Ectodermal cell (in vitro differentiated cells): ENCODE measurements at regions not wholly inside any gene's neighbourhood (a gene's known extent, or its start where the extent isn't known, plus 50 kb on each side); places are given as distances from the start of the nearest gene placed in this dataset.

Source experiments
- H3K27ac ChIP-seq: 2 replicates; pipeline ENCODE4 v1.7.0; 2013; ENCODE audit warnings: mild to moderate bottlenecking, low read depth, low read length; ENCODE audit not compliant: insufficient read depth, poor library complexity, severe bottlenecking
- H3K27me3 ChIP-seq: 2 replicates; pipeline ENCODE4 v1.7.0; 2013; ENCODE audit warnings: mild to moderate bottlenecking, low read length; ENCODE audit not compliant: insufficient read depth, control insufficient read depth, poor library complexity, severe bottlenecking
- H3K36me3 ChIP-seq: one replicate; pipeline ENCODE4 v1.7.0; 2013; ENCODE audit warnings: low read length; ENCODE audit not compliant: control insufficient read depth, insufficient read depth
- H3K4me1 ChIP-seq: one replicate; pipeline ENCODE4 v1.7.0; 2013; ENCODE audit warnings: low read length; ENCODE audit not compliant: control insufficient read depth, insufficient read depth
- H3K4me3 ChIP-seq: 2 replicates; pipeline ENCODE4 v1.7.0; 2013; ENCODE audit warnings: low read depth, low read length, control low read depth; ENCODE audit not compliant: insufficient read depth
- H3K9me3 ChIP-seq: 2 replicates; pipeline ENCODE4 v1.7.0; 2013; ENCODE audit warnings: mild to moderate bottlenecking, low read length, moderate library complexity; ENCODE audit not compliant: control insufficient read depth
- WGBS, 2 experiments: methylation state at CpG; one replicate each; pipeline ENCODE4 v1.1.7; 2013; ENCODE audit warnings: missing lambda C conversion rate in 2 of 2; 5-methylcytosine and 5-hydroxymethylcytosine counted together

- Histone ChIP-seq H3K4me3 (no peak overlapping the region), H3K4me1 (no peaks in the 10 kb centered on the region), H3K9me3 (no peaks in the 10 kb centered on the region), H3K27me3 (no peaks in the 10 kb centered on the region), H3K27ac (no peak overlapping the region), H3K36me3 (no peaks in the 10 kb centered on the region)
- WGBS, 2 experiments, result 89 to 93% methylated on average over 3 of the region's 3 CpGs
Measured at GRCh38 chr3:70729845-70730244, 417.4 kb upstream of the MDFIC2 start.

GRCh38 chr3:70728311-70728710, 415.9 kb upstream of the MDFIC2 start:
- H3K36me3 ChIP-seq, result no peaks in the 10 kb centered on the region
- no peaks in the 10 kb centered on the region for H3K9me3 ChIP-seq
- no peak overlapping the region for H3K4me3 ChIP-seq
- WGBS, 2 experiments, result 67 to 80% methylated on average over 1 of the region's 1 CpG
- H3K4me1 ChIP-seq, result no peaks in the 10 kb centered on the region
- H3K27me3 ChIP-seq, result no peaks in the 10 kb centered on the region
- H3K27ac ChIP-seq, result no peak overlapping the region

GRCh38 chr3:70726961-70727360, 414.5 kb upstream of the MDFIC2 start:
- Histone ChIP-seq H3K4me3 (no peak overlapping the region), H3K27me3 (no peaks in the 10 kb centered on the region), H3K9me3 (no peaks in the 10 kb centered on the region), H3K4me1 (no peaks in the 10 kb centered on the region), H3K27ac (no peak overlapping the region), H3K36me3 (no peaks in the 10 kb centered on the region)
- 93 to 100% methylated on average over 2 of the region's 2 CpGs for WGBS, 2 experiments

GRCh38 chr3:70726096-70726938, 413.9 kb upstream of the MDFIC2 start:
- H3K27ac ChIP-seq, result no peak overlapping the region
- H3K4me3 ChIP-seq, result no peak overlapping the region
- no peaks in the 10 kb centered on the region for H3K9me3 ChIP-seq
- no peaks in the 10 kb centered on the region for H3K27me3 ChIP-seq
- H3K4me1 ChIP-seq, result no peaks in the 10 kb centered on the region
- WGBS, 2 experiments, result 89 to 92% methylated on average over 4 of the region's 5 CpGs
- H3K36me3 ChIP-seq, result no peaks in the 10 kb centered on the region

GRCh38 chr3:70722018-70722417, 409.6 kb upstream of the MDFIC2 start:
- no peaks in the 10 kb centered on the region for H3K36me3 ChIP-seq
- H3K27ac ChIP-seq, result no peak overlapping the region
- H3K27me3 ChIP-seq, result no peaks in the 10 kb centered on the region
- WGBS, 2 experiments, result 92 to 97% methylated on average over 1 of the region's 1 CpG
- H3K9me3 ChIP-seq, result no peaks in the 10 kb centered on the region
- H3K4me1 ChIP-seq, result no peaks in the 10 kb centered on the region
- no peak overlapping the region for H3K4me3 ChIP-seq

- Histone ChIP-seq H3K9me3 (peaks cover 4% of the 10 kb centered on the region), H3K27ac (no peak overlapping the region), H3K27me3 (no peaks in the 10 kb centered on the region), H3K4me1 (no peaks in the 10 kb centered on the region), H3K4me3 (no peak overlapping the region), H3K36me3 (no peaks in the 10 kb centered on the region)
- 84 to 96% methylated on average over 3 to 4 of the region's 4 CpGs for WGBS, 2 experiments
Measured at GRCh38 chr3:70716832-70717231, 404.4 kb upstream of the MDFIC2 start.

- WGBS, 2 experiments, result 94 to 96% methylated on average over 1 of the region's 1 CpG
- H3K4me3 ChIP-seq, result no peak overlapping the region
- H3K4me1 ChIP-seq, result no peaks in the 10 kb centered on the region
- H3K27ac ChIP-seq, result no peak overlapping the region
- H3K36me3 ChIP-seq, result no peaks in the 10 kb centered on the region
- H3K27me3 ChIP-seq, result no peaks in the 10 kb centered on the region
- H3K9me3 ChIP-seq, result peaks cover 4% of the 10 kb centered on the region
Measured at GRCh38 chr3:70712449-70713082, 400.1 kb upstream of the MDFIC2 start.

GRCh38 chr3:70703305-70704102, 391.1 kb upstream of the MDFIC2 start:
- H3K27ac ChIP-seq, result no peak overlapping the region
- no peaks in the 10 kb centered on the region for H3K9me3 ChIP-seq
- H3K27me3 ChIP-seq, result no peaks in the 10 kb centered on the region
- H3K4me1 ChIP-seq, result no peaks in the 10 kb centered on the region
- 79 to 87% methylated on average over 16 of the region's 16 CpGs for WGBS, 2 experiments
- H3K4me3 ChIP-seq, result no peak overlapping the region
- H3K36me3 ChIP-seq, result no peaks in the 10 kb centered on the region

GRCh38 chr3:70702132-70702531, 389.7 kb upstream of the MDFIC2 start:
- Histone ChIP-seq H3K27me3 (no peaks in the 10 kb centered on the region), H3K27ac (no peak overlapping the region), H3K36me3 (no peaks in the 10 kb centered on the region), H3K9me3 (no peaks in the 10 kb centered on the region), H3K4me1 (no peaks in the 10 kb centered on the region), H3K4me3 (no peak overlapping the region)
- 88 to 97% methylated on average over 2 of the region's 2 CpGs for WGBS, 2 experiments

- H3K27ac ChIP-seq, result no peak overlapping the region
- H3K4me3 ChIP-seq, result no peak overlapping the region
- no peaks in the 10 kb centered on the region for H3K27me3 ChIP-seq
- WGBS, 2 experiments, result 86 to 100% methylated on average over 1 of the region's 1 CpG
- H3K4me1 ChIP-seq, result no peaks in the 10 kb centered on the region
- H3K36me3 ChIP-seq, result no peaks in the 10 kb centered on the region
- no peaks in the 10 kb centered on the region for H3K9me3 ChIP-seq
Measured at GRCh38 chr3:70684701-70685100, 372.3 kb upstream of the MDFIC2 start.
